HEK293T (cell line): ENCODE measurements at regions not wholly inside any gene's neighbourhood (a gene's known extent, or its start where the extent isn't known, plus 50 kb on each side); places are given as distances from the start of the nearest gene placed in this dataset.

Experiments
- ARNT ChIP-seq: fragments of 450-650 bp; IDR thresholded peaks from 2 replicates; pipeline ENCODE4 v1.6.1; 2017; ENCODE audit warnings: mild to moderate bottlenecking
- BHLHE40 ChIP-seq: fragments of 450-650 bp; IDR thresholded peaks from 2 replicates; pipeline ENCODE4 v1.6.1; 2016; ENCODE audit warnings: mild to moderate bottlenecking, moderate library complexity, borderline replicate concordance

- TF ChIP-seq BHLHE40 (no peak), ARNT (no peak)
These were observed 127.0 kb downstream of the ASMT start for GRCh38 chrX:1741816-1742394.
